Mesothelial cell of epicardium (in vitro differentiated cells): ENCODE measurements at regions not wholly inside any gene's neighbourhood (a gene's known extent, or its start where the extent isn't known, plus 50 kb on each side); places are given as distances from the start of the nearest gene placed in this dataset.

ENCODE experiments used
- DNase-seq, 2 experiments: peaks; one replicate each; pipeline ENCODE4 v3.0.0; 2021; ENCODE audit warnings: low spot score in 2 of 2; ENCODE audit not compliant: unreplicated experiment in 2 of 2
- H3K27ac Mint-ChIP-seq: 2 replicates; pipeline ENCODE4 v1.8.0; 2021; ENCODE audit warnings: mixed read lengths
- H3K27me3 Mint-ChIP-seq: 2 replicates; pipeline ENCODE4 v1.8.0; 2021; ENCODE audit warnings: low read depth, mixed read lengths
- H3K36me3 Mint-ChIP-seq: 2 replicates; pipeline ENCODE4 v1.8.0; 2021; ENCODE audit warnings: mixed read lengths
- H3K4me1 Mint-ChIP-seq: 2 replicates; pipeline ENCODE4 v1.8.0; 2021; ENCODE audit warnings: mixed read lengths
- H3K4me3 Mint-ChIP-seq: 2 replicates; pipeline ENCODE4 v1.8.0; 2021; ENCODE audit warnings: mild to moderate bottlenecking, moderate library complexity, mixed read lengths
- H3K9me3 Mint-ChIP-seq: 2 replicates; pipeline ENCODE4 v1.8.0; 2021; ENCODE audit warnings: mixed read lengths
- TF ChIP-seq, protein P1 (sequence below): fragments of 200-600 bp; sonication (generic); IDR thresholded peaks from one replicate; pipeline ENCODE4 v1.5.0; 2021; ENCODE audit warnings: antibody characterized with exemption; ENCODE audit not compliant: unreplicated experiment

DNA sequence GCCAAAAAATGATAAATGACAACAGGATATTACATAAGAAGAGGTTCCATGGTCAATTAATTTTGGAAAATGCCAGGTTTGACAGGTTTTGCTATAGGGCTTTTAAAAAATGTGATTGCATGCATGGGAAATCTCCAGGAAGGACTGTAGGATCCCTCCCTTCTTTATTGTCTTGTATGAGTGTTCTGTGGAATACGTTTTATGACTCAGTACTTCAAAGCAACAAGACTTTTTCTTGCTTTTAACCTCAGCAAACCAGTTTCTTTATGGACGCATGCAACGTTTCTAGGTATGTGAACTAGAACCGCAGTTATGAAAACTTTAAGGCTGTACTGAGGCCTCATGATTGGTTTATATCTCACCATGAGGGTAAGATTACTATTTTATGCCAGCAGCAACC lies 76.6 kb upstream of the NTRK2 start:
- H3K9me3 Mint-ChIP-seq, result no peaks in the 10 kb centered on the region
- H3K4me3 Mint-ChIP-seq, result no peak overlapping the region
- H3K4me1 Mint-ChIP-seq, result no peaks in the 10 kb centered on the region
- DNase-seq, result no peak
- TF ChIP-seq, protein P1, sequence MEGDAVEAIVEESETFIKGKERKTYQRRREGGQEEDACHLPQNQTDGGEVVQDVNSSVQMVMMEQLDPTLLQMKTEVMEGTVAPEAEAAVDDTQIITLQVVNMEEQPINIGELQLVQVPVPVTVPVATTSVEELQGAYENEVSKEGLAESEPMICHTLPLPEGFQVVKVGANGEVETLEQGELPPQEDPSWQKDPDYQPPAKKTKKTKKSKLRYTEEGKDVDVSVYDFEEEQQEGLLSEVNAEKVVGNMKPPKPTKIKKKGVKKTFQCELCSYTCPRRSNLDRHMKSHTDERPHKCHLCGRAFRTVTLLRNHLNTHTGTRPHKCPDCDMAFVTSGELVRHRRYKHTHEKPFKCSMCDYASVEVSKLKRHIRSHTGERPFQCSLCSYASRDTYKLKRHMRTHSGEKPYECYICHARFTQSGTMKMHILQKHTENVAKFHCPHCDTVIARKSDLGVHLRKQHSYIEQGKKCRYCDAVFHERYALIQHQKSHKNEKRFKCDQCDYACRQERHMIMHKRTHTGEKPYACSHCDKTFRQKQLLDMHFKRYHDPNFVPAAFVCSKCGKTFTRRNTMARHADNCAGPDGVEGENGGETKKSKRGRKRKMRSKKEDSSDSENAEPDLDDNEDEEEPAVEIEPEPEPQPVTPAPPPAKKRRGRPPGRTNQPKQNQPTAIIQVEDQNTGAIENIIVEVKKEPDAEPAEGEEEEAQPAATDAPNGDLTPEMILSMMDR, result no peak
- no peak overlapping the region for H3K27ac Mint-ChIP-seq
- peaks cover 22% of the 10 kb centered on the region for H3K27me3 Mint-ChIP-seq
- no peaks in the 10 kb centered on the region for H3K36me3 Mint-ChIP-seq

DNA sequence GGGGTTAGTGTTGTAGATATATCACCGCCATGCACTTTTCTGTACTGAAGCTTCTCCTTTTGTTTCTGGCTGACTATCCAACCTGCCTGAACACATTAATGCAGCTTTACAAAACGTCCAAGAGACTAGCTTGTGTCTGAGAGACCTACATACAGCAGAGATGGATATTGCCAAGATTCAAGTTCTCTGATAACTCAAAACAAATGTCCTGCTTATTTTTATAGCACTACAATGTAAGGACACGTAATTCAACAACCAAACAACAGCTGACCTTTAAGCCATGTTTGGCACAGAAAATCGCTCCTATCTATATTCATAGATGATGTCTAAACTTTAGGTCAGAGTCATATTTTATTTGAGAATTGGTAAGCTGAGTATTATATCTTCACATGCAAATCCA lies 76.2 kb upstream of the NTRK2 start:
- Mint-ChIP-seq H3K27ac (no peak overlapping the region), H3K4me1 (no peaks in the 10 kb centered on the region), H3K4me3 (no peak overlapping the region)

DNA sequence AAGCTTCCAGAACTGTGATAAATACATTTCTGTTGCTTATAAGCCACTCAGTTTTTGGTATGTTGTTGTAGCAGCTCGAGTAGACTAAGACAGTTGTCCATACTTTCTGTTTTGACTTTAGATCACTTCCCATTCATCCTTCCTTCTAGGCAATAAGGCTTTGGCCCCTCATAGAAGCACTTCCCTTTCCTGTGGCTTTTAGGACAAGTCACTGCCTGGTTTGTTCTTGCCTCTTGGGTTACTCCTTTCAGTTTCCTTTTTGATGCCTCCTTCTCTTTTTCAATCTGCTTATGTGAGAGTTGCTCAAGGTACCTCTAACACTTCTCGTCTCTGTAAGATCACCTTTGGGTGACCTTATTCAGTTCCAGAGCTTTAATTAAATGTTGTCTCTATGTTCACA lies 72.4 kb upstream of the NTRK2 start:
- no peak overlapping the region for H3K27ac Mint-ChIP-seq
- H3K4me3 Mint-ChIP-seq, result no peak overlapping the region
- H3K4me1 Mint-ChIP-seq, result no peaks in the 10 kb centered on the region
- peaks cover 31% of the 10 kb centered on the region for H3K27me3 Mint-ChIP-seq
- H3K36me3 Mint-ChIP-seq, result no peaks in the 10 kb centered on the region
- TF ChIP-seq, protein P1, result no peak
- H3K9me3 Mint-ChIP-seq, result no peaks in the 10 kb centered on the region
- no peak for DNase-seq

More for the DNA sequence above, 76.2 kb upstream of the NTRK2 start:
- Mint-ChIP-seq H3K36me3 (no peaks in the 10 kb centered on the region), H3K9me3 (no peaks in the 10 kb centered on the region), H3K27me3 (peaks cover 22% of the 10 kb centered on the region)
- no peak for DNase-seq
- TF ChIP-seq, protein P1, result no peak

DNA sequence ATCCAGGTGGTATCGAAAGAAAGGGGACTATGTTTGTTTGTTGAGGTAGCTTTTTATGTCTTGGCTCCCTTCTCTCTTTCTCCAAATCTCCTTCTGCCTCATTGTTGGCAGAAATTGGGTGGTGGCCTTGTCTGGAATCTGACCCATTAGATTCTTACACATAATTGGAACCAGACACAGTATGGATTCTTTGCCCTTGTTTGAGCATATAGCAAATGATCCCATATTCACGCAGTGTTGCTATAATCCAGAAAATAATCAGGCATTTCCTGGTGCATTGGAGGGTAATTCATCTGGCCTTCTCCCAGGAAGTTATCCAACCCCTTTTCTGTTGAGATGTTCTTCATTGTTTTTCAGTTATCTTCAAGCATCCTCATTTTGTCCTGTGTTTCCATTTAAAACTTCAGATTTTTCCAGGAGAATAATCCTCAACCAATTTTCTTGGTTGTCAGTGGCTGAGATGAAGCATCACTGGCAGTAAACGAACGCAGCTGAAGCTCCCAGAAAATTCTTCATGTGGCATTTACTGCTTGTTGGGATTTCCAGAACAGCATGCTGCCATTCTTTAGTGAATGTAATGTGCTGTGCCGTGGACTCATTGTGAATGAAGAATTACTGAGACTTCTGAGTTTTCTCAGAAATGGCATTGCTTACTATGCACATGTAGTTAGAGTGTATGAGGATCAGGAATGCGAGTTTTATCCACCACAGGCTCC lies 70.5 kb upstream of the NTRK2 start:
- Mint-ChIP-seq H3K27me3 (peaks cover 36% of the 10 kb centered on the region), H3K9me3 (no peaks in the 10 kb centered on the region), H3K36me3 (no peaks in the 10 kb centered on the region), H3K27ac (no peak overlapping the region), H3K4me1 (no peaks in the 10 kb centered on the region), H3K4me3 (no peak overlapping the region)
- TF ChIP-seq, protein P1, result no peak
- no peak for DNase-seq

DNA sequence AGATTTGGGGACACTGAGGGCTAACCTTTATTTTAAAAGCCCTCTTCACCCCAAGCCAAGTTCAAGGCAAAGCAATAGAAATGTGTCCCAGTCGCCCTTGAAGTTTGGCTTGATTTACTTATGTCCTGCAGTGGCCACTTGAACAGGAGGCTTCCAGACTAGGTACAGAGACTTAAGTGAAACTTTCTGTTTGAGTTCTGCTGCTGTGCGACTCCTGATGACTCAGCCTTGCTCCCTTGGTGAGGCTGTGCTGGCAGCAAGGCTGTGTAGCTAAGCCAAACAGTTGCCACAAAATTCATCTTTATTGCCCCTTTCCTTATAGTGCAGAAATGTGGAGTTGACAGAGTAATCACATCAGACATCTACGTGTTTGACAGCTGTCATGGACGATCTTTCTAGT lies 68.8 kb upstream of the NTRK2 start:
- TF ChIP-seq, protein P1, result no peak
- H3K27me3 Mint-ChIP-seq, result peaks cover 39% of the 10 kb centered on the region
- no peaks in the 10 kb centered on the region for H3K4me1 Mint-ChIP-seq
- H3K27ac Mint-ChIP-seq, result no peak overlapping the region
- H3K9me3 Mint-ChIP-seq, result no peaks in the 10 kb centered on the region
- no peaks in the 10 kb centered on the region for H3K36me3 Mint-ChIP-seq
- no peak for DNase-seq
- no peak overlapping the region for H3K4me3 Mint-ChIP-seq
